Osteocyte (in vitro differentiated cells): ENCODE measurements at regions not wholly inside any gene's neighbourhood (a gene's known extent, or its start where the extent isn't known, plus 50 kb on each side); places are given as distances from the start of the nearest gene placed in this dataset.

Experiments
- DNase-seq: peaks from one replicate; pipeline ENCODE4 v3.0.0; 2021; ENCODE audit warnings: mixed read lengths; ENCODE audit not compliant: unreplicated experiment; ENCODE audit errors: extremely low spot score
- H3K27ac Mint-ChIP-seq: one replicate; pipeline ENCODE4 v1.8.0; 2021; ENCODE audit warnings: mild to moderate bottlenecking, mixed read lengths; ENCODE audit not compliant: unreplicated experiment
- H3K27me3 Mint-ChIP-seq: one replicate; pipeline ENCODE4 v1.8.0; 2021; ENCODE audit warnings: mixed read lengths; ENCODE audit not compliant: unreplicated experiment
- H3K36me3 Mint-ChIP-seq: one replicate; pipeline ENCODE4 v1.8.0; 2021; ENCODE audit warnings: mixed read lengths; ENCODE audit not compliant: unreplicated experiment
- H3K4me1 Mint-ChIP-seq: one replicate; pipeline ENCODE4 v1.8.0; 2021; ENCODE audit warnings: mixed read lengths; ENCODE audit not compliant: unreplicated experiment
- H3K4me3 Mint-ChIP-seq: one replicate; pipeline ENCODE4 v1.8.0; 2021; ENCODE audit warnings: mild to moderate bottlenecking, moderate library complexity, mixed read lengths; ENCODE audit not compliant: unreplicated experiment
- H3K9me3 Mint-ChIP-seq: one replicate; pipeline ENCODE4 v1.8.0; 2021; ENCODE audit warnings: mixed read lengths; ENCODE audit not compliant: unreplicated experiment
- TF ChIP-seq, protein P1 (sequence below): fragments of 200-600 bp; sonication (generic); IDR thresholded peaks from 2 replicates; pipeline ENCODE4 v1.5.0; 2021; ENCODE audit warnings: antibody characterized with exemption, mild to moderate bottlenecking, moderate library complexity

DNA sequence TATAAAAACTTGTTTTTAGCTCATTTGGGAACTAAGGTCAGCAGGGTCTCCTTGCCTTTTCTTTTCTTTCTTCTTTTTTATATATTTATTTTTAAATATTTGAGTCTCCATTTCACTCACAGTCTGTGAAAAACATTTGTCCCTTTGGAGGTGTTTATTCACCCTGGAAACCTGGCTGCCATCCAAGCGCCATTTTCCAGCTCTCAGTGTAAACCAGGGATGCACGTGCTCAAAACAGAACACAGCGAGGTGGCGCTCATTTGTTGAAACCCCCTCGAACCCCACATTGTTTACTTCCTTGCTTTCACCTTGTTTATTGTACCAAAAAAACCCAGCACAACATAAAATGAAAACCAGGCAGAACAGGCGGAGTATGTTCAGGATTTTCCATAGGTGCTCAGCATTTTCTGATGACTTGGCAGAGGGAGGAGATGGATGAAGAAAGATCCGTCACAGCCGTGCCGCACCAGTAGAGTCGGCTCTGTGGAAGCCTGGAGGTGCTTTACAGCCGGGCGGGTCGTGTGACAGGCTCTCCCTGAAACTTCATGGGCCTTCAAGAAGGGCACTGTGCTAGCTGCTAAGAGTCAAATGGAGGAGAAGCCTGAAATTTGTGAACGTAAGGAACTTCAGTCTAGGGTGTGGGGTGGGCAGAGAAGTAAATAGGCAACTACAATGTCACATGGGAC, 284.4 kb downstream of the FOXL1 start:
- peaks cover 4% of the 10 kb centered on the region for H3K9me3 Mint-ChIP-seq
- H3K4me3 Mint-ChIP-seq: no peak overlapping the region
- no peaks in the 10 kb centered on the region for H3K27me3 Mint-ChIP-seq
- TF ChIP-seq, protein P1, sequence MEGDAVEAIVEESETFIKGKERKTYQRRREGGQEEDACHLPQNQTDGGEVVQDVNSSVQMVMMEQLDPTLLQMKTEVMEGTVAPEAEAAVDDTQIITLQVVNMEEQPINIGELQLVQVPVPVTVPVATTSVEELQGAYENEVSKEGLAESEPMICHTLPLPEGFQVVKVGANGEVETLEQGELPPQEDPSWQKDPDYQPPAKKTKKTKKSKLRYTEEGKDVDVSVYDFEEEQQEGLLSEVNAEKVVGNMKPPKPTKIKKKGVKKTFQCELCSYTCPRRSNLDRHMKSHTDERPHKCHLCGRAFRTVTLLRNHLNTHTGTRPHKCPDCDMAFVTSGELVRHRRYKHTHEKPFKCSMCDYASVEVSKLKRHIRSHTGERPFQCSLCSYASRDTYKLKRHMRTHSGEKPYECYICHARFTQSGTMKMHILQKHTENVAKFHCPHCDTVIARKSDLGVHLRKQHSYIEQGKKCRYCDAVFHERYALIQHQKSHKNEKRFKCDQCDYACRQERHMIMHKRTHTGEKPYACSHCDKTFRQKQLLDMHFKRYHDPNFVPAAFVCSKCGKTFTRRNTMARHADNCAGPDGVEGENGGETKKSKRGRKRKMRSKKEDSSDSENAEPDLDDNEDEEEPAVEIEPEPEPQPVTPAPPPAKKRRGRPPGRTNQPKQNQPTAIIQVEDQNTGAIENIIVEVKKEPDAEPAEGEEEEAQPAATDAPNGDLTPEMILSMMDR: no peak
- DNase-seq: no peak
- no peak overlapping the region for H3K27ac Mint-ChIP-seq
- peaks cover 32% of the 10 kb centered on the region for H3K4me1 Mint-ChIP-seq
- no peaks in the 10 kb centered on the region for H3K36me3 Mint-ChIP-seq

DNA sequence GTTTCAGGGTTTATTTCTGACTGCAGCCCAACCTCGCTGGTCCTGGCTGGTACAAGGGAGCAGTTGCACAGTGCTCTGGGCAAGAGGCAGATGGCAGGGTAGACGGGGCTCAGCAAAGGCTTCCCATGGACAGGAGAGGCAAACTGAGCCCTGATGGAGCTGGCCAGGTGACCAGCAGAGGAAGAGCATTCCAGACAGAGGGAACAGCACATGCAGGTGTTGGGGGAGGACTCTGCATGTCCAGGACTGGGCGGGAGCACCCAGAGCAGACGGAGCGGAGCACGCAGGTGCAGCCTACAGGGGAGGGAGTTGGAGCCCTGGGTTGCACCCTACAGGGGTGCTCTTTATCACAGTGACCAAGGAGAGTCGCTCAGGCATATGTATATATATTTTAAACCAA, 285.3 kb downstream of the FOXL1 start:
- DNase-seq: no peak
- H3K27ac Mint-ChIP-seq: no peak overlapping the region
- H3K27me3 Mint-ChIP-seq: no peaks in the 10 kb centered on the region
- peaks cover 4% of the 10 kb centered on the region for H3K9me3 Mint-ChIP-seq
- peaks cover 36% of the 10 kb centered on the region for H3K4me1 Mint-ChIP-seq
- TF ChIP-seq, protein P1: no peak
- H3K36me3 Mint-ChIP-seq: no peaks in the 10 kb centered on the region
- no peak overlapping the region for H3K4me3 Mint-ChIP-seq

DNA sequence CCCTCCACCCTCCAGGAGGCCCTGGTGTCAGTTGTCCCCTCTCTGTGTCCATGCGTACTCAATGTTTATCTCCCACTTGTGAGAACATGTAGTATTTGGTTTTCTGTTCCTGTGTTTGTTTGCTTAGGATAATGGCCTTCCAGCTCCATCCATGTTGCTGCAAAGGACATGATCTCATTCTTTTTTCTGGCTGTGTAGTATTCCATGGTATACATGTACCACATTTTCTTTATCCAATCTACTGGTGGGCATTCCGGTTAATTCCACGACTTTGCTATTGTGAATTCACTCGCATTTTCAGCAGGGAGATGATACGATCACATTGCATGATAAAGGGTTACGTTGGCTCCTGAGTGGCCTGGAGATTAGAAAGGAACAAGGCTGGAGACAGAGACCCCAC, 286.2 kb downstream of the FOXL1 start:
- peaks cover 4% of the 10 kb centered on the region for H3K9me3 Mint-ChIP-seq
- H3K36me3 Mint-ChIP-seq: no peaks in the 10 kb centered on the region
- no peaks in the 10 kb centered on the region for H3K27me3 Mint-ChIP-seq
- no peak overlapping the region for H3K4me3 Mint-ChIP-seq
- TF ChIP-seq, protein P1: no peak
- no peak overlapping the region for H3K27ac Mint-ChIP-seq
- H3K4me1 Mint-ChIP-seq: peaks cover 45% of the 10 kb centered on the region
- DNase-seq: no peak

DNA sequence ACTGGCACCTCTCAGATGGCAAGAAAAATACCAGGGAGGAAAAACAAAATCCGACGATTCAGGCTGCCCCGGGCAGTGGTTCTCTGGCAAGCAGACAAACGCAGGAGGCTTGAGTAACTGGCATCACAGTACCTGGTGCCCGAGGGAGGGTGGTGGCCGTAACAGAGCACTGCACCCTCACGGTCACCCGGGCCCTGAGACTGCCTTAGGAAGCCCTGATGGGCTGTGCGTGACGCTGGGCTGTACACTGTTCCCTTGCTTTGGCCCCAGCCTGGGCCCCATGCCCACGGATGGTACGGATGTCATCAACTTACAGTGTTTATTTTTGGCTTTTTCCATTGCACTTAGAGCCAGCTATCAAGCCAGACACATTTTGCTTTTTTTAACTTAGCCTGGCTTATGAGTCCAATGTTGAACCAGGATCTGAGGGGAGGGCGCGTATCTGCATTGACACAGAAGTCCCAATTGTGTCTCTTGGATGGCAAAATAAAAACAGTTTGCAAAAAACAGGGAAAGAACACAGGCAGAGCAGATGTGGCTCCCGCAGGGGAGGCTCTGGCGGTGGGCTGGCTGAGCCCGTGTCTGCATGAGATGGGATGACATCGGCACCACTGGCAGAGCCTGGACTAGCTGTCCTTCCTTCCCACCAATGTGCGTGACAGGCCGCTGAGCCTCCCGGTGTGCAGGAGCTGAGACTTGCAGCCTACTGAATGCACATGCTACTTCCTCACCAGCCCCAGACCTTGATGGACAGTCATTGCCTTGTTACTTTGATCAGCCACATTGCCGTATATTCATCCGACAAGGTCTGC, 287.7 kb downstream of the FOXL1 start:
- Mint-ChIP-seq H3K4me1 (peaks cover 51% of the 10 kb centered on the region), H3K27ac (peak overlapping the region; percentile 89), H3K4me3 (no peak overlapping the region), H3K36me3 (no peaks in the 10 kb centered on the region), H3K9me3 (peaks cover 4% of the 10 kb centered on the region), H3K27me3 (no peaks in the 10 kb centered on the region)
- TF ChIP-seq, protein P1: peak; percentile 36
- peak; percentile 87 for DNase-seq

DNA sequence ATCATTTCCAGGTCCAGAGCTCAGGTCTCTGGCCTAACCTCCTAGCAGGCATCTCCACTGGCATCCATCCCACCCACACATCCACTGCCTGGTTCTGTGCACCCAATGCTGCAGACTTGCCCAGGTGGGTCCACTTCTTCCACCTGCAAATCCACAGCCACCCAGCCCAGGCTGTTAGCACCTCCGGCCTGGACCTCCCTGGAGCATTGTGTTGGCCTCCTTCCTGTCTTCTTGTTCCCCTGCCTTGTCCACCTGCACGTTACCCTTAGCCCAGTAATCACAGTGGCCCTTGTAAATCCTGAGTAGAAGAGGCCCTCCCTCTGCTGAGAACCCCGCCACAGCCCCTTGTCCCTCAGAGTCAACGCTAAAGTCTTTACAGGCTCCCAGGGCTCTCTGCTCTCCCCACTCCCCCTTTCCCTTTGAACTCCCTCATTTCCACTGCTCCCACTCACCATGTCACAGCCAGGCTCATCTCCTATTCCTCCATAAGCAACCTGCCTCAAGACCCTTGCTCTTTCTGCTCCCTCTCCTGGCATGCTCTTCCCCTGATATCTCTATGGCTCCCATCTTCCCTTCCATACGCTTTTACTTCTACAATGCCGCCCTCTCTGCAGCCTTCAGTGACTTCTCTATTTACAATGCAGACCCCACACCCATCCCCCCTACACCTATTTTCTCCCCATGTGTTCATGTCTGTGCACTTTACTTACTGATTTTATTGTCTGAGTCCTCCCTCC, 288.8 kb downstream of the FOXL1 start:
- no peaks in the 10 kb centered on the region for H3K36me3 Mint-ChIP-seq
- H3K4me3 Mint-ChIP-seq: no peak overlapping the region
- H3K27ac Mint-ChIP-seq: peak overlapping the region; percentile 89
- no peaks in the 10 kb centered on the region for H3K27me3 Mint-ChIP-seq
- H3K4me1 Mint-ChIP-seq: peaks cover 53% of the 10 kb centered on the region
- H3K9me3 Mint-ChIP-seq: peaks cover 4% of the 10 kb centered on the region
- no peak for DNase-seq
- TF ChIP-seq, protein P1: no peak
